ENCODE measurements at regions not wholly inside any gene's neighbourhood (a gene's known extent, or its start where the extent isn't known, plus 50 kb on each side); places are given as distances from the start of the nearest gene placed in this dataset.

DNA sequence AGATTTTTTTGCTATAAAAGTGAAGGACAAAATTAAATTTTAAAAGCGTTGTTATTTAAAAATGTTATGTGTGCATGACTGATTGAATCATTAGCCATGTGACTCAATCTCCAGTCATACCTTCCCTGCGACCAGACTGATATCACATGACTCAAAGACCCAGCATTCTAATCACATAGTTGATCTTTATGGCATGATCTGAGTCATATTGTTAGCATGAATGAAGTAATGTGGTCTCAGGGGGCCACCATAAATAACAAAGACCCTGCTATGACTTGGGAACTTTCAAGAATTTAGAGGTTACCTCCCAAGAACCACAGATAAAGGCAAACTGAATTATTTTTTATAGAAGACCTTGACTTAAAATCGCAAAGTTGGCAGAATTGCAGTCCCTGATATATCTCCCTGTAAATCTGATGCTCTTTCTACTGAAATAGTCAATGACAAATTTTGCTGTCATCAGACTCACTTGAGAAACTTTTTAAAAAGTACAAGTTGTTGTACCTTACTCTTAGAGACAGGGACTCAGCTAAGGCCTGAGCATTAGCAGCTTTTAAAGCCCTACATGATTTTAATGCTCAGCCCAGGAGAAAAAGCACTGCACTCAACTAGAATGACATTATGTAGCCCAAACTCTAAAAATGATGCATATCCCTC is 717.3 kb downstream of the XPNPEP1 start:
- no TSS peak for BruUV-seq (replicated peaks)
- intact Hi-C loops (cut with micrococcal nuclease; ENCODE audit: unreplicated experiment) = no loop called here
- Histone ChIP-seq H3K36me3 (ENCODE audit: control insufficient read depth, insufficient read depth, low read length) (no peaks in the 10 kb centered on the region), H3K9me3 (ENCODE audit: control insufficient read depth, insufficient read depth, low read depth, low read length) (no peaks in the 10 kb centered on the region), H3K4me3 (ENCODE audit: low read depth in 2 of 2, low read length in 2 of 2) (no peak overlapping the region), H3K27ac (ENCODE audit: low read length) (no peak overlapping the region), H3K4me1 (ENCODE audit: control insufficient read depth, insufficient read depth, low read length) (no peaks in the 10 kb centered on the region), H3K27me3 (ENCODE audit: control insufficient read depth, insufficient read depth, low read length) (no peaks in the 10 kb centered on the region)
- in situ Hi-C loops (cut with HindIII; ENCODE audit: low pct_unique_long_range_greater_than_20kb, low sequenced_read_pairs) = no loop called here
- DNase-seq (ENCODE audit: low read depth, low spot score) = peak; percentile 13
- ATAC-seq = no peak
- POLR2A ChIA-PET = no interaction called here
- TF ChIP-seq, protein P1, sequence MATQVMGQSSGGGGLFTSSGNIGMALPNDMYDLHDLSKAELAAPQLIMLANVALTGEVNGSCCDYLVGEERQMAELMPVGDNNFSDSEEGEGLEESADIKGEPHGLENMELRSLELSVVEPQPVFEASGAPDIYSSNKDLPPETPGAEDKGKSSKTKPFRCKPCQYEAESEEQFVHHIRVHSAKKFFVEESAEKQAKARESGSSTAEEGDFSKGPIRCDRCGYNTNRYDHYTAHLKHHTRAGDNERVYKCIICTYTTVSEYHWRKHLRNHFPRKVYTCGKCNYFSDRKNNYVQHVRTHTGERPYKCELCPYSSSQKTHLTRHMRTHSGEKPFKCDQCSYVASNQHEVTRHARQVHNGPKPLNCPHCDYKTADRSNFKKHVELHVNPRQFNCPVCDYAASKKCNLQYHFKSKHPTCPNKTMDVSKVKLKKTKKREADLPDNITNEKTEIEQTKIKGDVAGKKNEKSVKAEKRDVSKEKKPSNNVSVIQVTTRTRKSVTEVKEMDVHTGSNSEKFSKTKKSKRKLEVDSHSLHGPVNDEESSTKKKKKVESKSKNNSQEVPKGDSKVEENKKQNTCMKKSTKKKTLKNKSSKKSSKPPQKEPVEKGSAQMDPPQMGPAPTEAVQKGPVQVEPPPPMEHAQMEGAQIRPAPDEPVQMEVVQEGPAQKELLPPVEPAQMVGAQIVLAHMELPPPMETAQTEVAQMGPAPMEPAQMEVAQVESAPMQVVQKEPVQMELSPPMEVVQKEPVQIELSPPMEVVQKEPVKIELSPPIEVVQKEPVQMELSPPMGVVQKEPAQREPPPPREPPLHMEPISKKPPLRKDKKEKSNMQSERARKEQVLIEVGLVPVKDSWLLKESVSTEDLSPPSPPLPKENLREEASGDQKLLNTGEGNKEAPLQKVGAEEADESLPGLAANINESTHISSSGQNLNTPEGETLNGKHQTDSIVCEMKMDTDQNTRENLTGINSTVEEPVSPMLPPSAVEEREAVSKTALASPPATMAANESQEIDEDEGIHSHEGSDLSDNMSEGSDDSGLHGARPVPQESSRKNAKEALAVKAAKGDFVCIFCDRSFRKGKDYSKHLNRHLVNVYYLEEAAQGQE (IDR thresholded peaks at IDR 0.05; ENCODE audit: insufficient read depth in 1 of 2, low read depth in 2 of 2, low read length in 1 of 2) = no peak
- TF ChIP-seq POLR2AphosphoS5 (IDR thresholded peaks at IDR 0.05; ENCODE audit: low read depth, low read length) (no peak), SIN3A (IDR thresholded peaks at IDR 0.05; ENCODE audit: borderline replicate concordance, insufficient read depth, low read depth, low read length) (no peak), TCF7L2 (IDR thresholded peaks at IDR 0.05; ENCODE audit: low read depth, low read length) (no peak)
- TF ChIP-seq, protein P2, sequence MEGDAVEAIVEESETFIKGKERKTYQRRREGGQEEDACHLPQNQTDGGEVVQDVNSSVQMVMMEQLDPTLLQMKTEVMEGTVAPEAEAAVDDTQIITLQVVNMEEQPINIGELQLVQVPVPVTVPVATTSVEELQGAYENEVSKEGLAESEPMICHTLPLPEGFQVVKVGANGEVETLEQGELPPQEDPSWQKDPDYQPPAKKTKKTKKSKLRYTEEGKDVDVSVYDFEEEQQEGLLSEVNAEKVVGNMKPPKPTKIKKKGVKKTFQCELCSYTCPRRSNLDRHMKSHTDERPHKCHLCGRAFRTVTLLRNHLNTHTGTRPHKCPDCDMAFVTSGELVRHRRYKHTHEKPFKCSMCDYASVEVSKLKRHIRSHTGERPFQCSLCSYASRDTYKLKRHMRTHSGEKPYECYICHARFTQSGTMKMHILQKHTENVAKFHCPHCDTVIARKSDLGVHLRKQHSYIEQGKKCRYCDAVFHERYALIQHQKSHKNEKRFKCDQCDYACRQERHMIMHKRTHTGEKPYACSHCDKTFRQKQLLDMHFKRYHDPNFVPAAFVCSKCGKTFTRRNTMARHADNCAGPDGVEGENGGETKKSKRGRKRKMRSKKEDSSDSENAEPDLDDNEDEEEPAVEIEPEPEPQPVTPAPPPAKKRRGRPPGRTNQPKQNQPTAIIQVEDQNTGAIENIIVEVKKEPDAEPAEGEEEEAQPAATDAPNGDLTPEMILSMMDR (IDR thresholded peaks at IDR 0.05) = no peak
- CTCF ChIA-PET = no interaction called here

- no peak for TF ChIP-seq POLR2AphosphoS5 (IDR thresholded peaks at IDR 0.05; ENCODE audit: low read depth, low read length)
- TF ChIP-seq, protein P2 (IDR thresholded peaks at IDR 0.05) = no peak
- TF ChIP-seq, protein P1 (IDR thresholded peaks at IDR 0.05; ENCODE audit: insufficient read depth in 1 of 2, low read depth in 2 of 2, low read length in 1 of 2) = no peak
- no peak for TF ChIP-seq SIN3A (IDR thresholded peaks at IDR 0.05; ENCODE audit: borderline replicate concordance, insufficient read depth, low read depth, low read length)
- TF ChIP-seq TCF7L2 (IDR thresholded peaks at IDR 0.05; ENCODE audit: low read depth, low read length) = no peak
- H3K36me3 ChIP-seq (ENCODE audit: control insufficient read depth, insufficient read depth, low read length) = no peaks in the 10 kb centered on the region
- no peaks in the 10 kb centered on the region for H3K9me3 ChIP-seq (ENCODE audit: control insufficient read depth, insufficient read depth, low read depth, low read length)
- no peaks in the 10 kb centered on the region for H3K4me1 ChIP-seq (ENCODE audit: control insufficient read depth, insufficient read depth, low read length)
- ChIA-PET POLR2A (no interaction called here), CTCF (no interaction called here)
- ATAC-seq = no peak
- DNase-seq (ENCODE audit: low read depth, low spot score) = no peak
- H3K4me3 ChIP-seq (ENCODE audit: low read depth in 2 of 2, low read length in 2 of 2) = no peak overlapping the region
- no peaks in the 10 kb centered on the region for H3K27me3 ChIP-seq (ENCODE audit: control insufficient read depth, insufficient read depth, low read length)
- no TSS peak for BruUV-seq (replicated peaks)
- in situ Hi-C loops (cut with HindIII; ENCODE audit: low pct_unique_long_range_greater_than_20kb, low sequenced_read_pairs) (no loop called here), intact Hi-C loops (cut with micrococcal nuclease; ENCODE audit: unreplicated experiment) (no loop called here)
- H3K27ac ChIP-seq (ENCODE audit: low read length) = no peak overlapping the region
These were observed 719.5 kb downstream of the XPNPEP1 start for GRCh38 chr10:109203646-109204353.

Measured in Panc1 (cell line).